ENCODE measurements at regions not wholly inside any gene's neighbourhood (a gene's known extent, or its start where the extent isn't known, plus 50 kb on each side); places are given as distances from the start of the nearest gene placed in this dataset.
"Not testable (repeated sequence)": the region's sequence is repeated elsewhere in the genome, so short reads cannot be mapped to it uniquely, and the experiment has no call there.

GRCh38 chr20:53763707-53764414 is 170.2 kb upstream of the ZNF217 start:
- H3K27ac ChIP-seq (ENCODE audit: low read depth in 1 of 2, low read length in 2 of 2), result peak overlapping the region; percentile 59 to 75
- no peak for DNase-seq (ENCODE audit: low spot score)
- no peak overlapping the region for H3K4me3 ChIP-seq (ENCODE audit: low read depth in 1 of 3, low read length in 3 of 3)

GRCh38 chr20:53762423-53762798 is 168.8 kb upstream of the ZNF217 start:
- H3K9me3 ChIP-seq (ENCODE audit: control insufficient read depth in 4 of 4, low read length in 3 of 4); H3K27me3 ChIP-seq (ENCODE audit: control insufficient read depth in 4 of 4, insufficient read depth in 4 of 4, low read length in 3 of 4); H3K9ac ChIP-seq (ENCODE audit: low read depth in 1 of 2, low read length in 2 of 2); H3K27ac ChIP-seq (ENCODE audit: low read depth in 1 of 2, low read length in 2 of 2); H3K4me3 ChIP-seq (ENCODE audit: low read depth in 1 of 3, low read length in 3 of 3); DNase-seq (ENCODE audit: low spot score); H3K36me3 ChIP-seq (ENCODE audit: control insufficient read depth in 4 of 4, insufficient read depth in 3 of 4, low read depth in 1 of 4, low read length in 3 of 4); H3K4me1 ChIP-seq (ENCODE audit: control insufficient read depth in 4 of 4, insufficient read depth in 4 of 4, low read length in 3 of 4): not testable (repeated sequence)
- 98% methylated on average over 11 of the region's 11 CpGs for WGBS

More at GRCh38 chr20:53763707-53764414, 170.2 kb upstream of the ZNF217 start:
- Histone ChIP-seq H3K9ac (ENCODE audit: low read depth in 1 of 2, low read length in 2 of 2) (peak overlapping the region in 1 of 2 donors; percentile 68), H3K4me1 (ENCODE audit: control insufficient read depth in 4 of 4, insufficient read depth in 4 of 4, low read length in 3 of 4) (peaks cover 0 to 10% (median under 1%) of the 10 kb centered on the region in 4 donors), H3K9me3 (ENCODE audit: control insufficient read depth in 4 of 4, low read length in 3 of 4) (no peaks in the 10 kb centered on the region), H3K27me3 (ENCODE audit: control insufficient read depth in 4 of 4, insufficient read depth in 4 of 4, low read length in 3 of 4) (no peaks in the 10 kb centered on the region), H3K36me3 (ENCODE audit: control insufficient read depth in 4 of 4, insufficient read depth in 3 of 4, low read depth in 1 of 4, low read length in 3 of 4) (no peaks in the 10 kb centered on the region)
- WGBS, result 15% methylated on average over 12 of the region's 12 CpGs
- TF ChIP-seq JUND (IDR thresholded peaks at IDR 0.05) (peak; percentile 90), SP1 (IDR thresholded peaks at IDR 0.05) (peak; percentile 95), RAD21 (IDR thresholded peaks at IDR 0.05) (peak; percentile 61 to 70), MAX (IDR thresholded peaks at IDR 0.05) (peak; percentile 92), HNF4A (conservative IDR thresholded peaks at IDR 0.05) (peak; percentile 95 to 97), NR2F2 (IDR thresholded peaks at IDR 0.05) (peak; percentile 34), TAF1 (conservative IDR thresholded peaks at IDR 0.05) (no peak), REST (IDR thresholded peaks at IDR 0.05) (peak; percentile 77), FOXA2 (IDR thresholded peaks at IDR 0.05) (peak; percentile 91), YY1 (IDR thresholded peaks at IDR 0.05) (peak; percentile 89), RXRA (IDR thresholded peaks at IDR 0.05) (peak; percentile 90 to 97), ZBTB33 (IDR thresholded peaks at IDR 0.05) (peak; percentile 68), GABPA (IDR thresholded peaks at IDR 0.05 in 1 of 2, conservative IDR thresholded peaks at IDR 0.05 in 1 of 2) (no peak), CTCF (IDR thresholded peaks at IDR 0.05; ENCODE audit: low read depth, low read length, missing input control) (no peak), FOXA1 (IDR thresholded peaks at IDR 0.05) (peak; percentile 12), ATF3 (IDR thresholded peaks at IDR 0.05) (peak; percentile 55), EGR1 (IDR thresholded peaks at IDR 0.05; ENCODE audit: low read depth in 2 of 2) (peak in 1 of 2 donors; percentile 50), HNF4G (IDR thresholded peaks at IDR 0.05) (peak; percentile 89)

All from liver (tissue), 8 donors.